Prostate gland (tissue), 2 donors: ENCODE measurements at regions not wholly inside any gene's neighbourhood (a gene's known extent, or its start where the extent isn't known, plus 50 kb on each side); places are given as distances from the start of the nearest gene placed in this dataset.

Experiments
- CTCF ChIP-seq, 4 experiments: fragments of 200-600 bp in 2 of 4; fragments of 450-650 bp in 2 of 4; sonication (generic) in 2 of 4; IDR thresholded peaks; 1 replicate in 3 of 4; 2 replicates in 1 of 4; pipeline ENCODE4 v1.5.1; 2016 to 2019; ENCODE audit warnings: antibody characterized with exemption in 4 of 4, mild to moderate bottlenecking in 2 of 4, moderate library complexity in 2 of 4
- POLR2A ChIP-seq: fragments of 450-650 bp; IDR thresholded peaks from one replicate; pipeline ENCODE4 v1.6.1; 2016; ENCODE audit warnings: antibody characterized with exemption, mild to moderate bottlenecking
- POLR2AphosphoS5 ChIP-seq: sonication (generic); formaldehyde crosslinking; IDR thresholded peaks from one replicate; pipeline ENCODE4 v1.6.1; 2017; ENCODE audit warnings: antibody characterized with exemption

- no peak for TF ChIP-seq CTCF (IDR thresholded peaks at IDR 0.05)
- no peak for TF ChIP-seq POLR2A
- TF ChIP-seq POLR2AphosphoS5 = no peak
These were observed 305.7 kb upstream of the SSTR1 start for GRCh38 chr14:37901978-37902377.
